Left hindlimb (tissue), 1 donor: ENCODE measurements at regions not wholly inside any gene's neighbourhood (a gene's known extent, or its start where the extent isn't known, plus 50 kb on each side); places are given as distances from the start of the nearest gene placed in this dataset.

Experiments
- DNase-seq: peaks from one replicate; pipeline ENCODE4 v3.0.0-alpha.2; 2018

- DNase-seq = no peak
Measured at GRCh38 chr14:62027958-62028357, 265.7 kb downstream of the SNAPC1 start.

DNA sequence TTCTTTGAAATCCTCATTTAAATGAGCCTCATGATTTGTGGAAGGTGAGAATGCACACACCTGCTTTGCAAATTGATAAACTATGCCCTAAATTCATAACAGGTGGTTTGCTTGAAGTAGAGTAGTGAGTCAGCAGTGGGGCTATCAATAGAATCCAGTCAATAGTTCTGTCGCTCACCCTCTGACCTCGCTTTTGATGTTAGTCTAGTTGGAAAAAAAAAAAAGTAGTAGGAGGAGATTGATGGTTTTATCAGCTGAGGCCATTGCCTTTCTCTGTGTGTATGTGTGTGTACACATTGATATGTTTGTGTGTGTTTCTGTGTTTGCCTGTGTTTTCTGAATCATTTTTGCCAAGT lies 267.3 kb downstream of the SNAPC1 start:
- DNase-seq = no peak

DNA sequence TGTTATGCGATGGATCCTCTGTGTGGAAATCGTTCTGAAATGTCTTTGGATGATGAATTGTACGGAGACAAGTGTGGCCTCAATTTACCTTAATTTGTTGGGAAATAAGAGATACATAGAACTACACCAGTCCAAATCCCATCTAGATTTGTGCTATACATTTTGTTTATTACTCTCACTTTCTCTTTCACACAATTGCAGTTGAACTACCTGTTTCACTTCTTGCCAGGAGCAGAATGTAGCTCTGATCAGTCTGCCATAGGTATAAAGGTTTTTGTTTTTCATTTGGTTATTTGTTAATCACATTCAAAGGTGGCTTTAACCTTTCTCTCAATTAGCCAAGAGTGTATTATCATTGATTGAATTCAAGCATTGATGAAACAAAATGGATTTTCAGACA lies 268.2 kb downstream of the SNAPC1 start:
- no peak for DNase-seq

- DNase-seq = no peak
Measured at GRCh38 chr14:62031504-62031903, 269.3 kb downstream of the SNAPC1 start.

DNA sequence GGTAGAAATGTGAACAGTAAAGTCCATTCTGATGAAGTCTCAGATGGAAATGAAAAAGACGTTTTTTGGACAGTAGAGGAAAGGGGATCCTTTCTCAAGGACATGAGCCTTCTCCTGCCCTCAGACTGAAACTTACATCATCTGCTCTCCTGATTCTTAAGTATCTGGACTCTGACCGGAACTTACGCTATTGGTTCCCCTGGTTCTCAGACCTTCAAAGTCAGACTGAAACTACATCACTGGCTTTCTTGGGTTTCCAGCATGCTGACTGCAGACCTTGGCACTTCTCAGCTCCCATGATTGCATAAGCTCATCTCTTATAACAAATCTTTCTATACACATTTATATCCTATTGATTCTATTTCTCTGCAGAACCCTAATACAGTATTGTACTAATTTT lies 291.0 kb downstream of the SNAPC1 start:
- DNase-seq = no peak

GRCh38 chr14:62056789-62057188 lies 294.6 kb downstream of the SNAPC1 start:
- no peak for DNase-seq

DNA sequence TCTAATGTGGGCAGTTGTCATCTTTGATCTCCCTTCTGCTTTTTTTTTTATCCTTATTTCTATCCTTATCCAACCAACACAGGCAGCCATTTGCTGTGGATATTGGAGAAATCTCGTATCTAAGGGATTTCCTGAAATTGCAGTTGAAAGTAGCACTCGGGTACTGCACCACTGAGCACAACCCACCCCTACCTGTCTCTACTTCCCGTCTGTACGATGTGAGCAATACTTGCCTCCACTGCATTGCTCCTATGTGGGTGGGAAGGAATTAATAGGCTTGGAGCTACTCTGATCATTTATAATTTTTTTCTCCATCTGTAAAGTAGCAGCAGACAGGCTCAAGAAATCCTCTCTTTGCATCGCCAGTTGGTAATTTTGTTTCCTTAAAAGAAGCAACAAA lies 300.4 kb downstream of the SNAPC1 start:
- DNase-seq = no peak

- no peak for DNase-seq
Measured at GRCh38 chr14:62064751-62065323, 302.6 kb downstream of the SNAPC1 start.

GRCh38 chr14:62066304-62066703 lies 304.1 kb downstream of the SNAPC1 start:
- no peak for DNase-seq

DNA sequence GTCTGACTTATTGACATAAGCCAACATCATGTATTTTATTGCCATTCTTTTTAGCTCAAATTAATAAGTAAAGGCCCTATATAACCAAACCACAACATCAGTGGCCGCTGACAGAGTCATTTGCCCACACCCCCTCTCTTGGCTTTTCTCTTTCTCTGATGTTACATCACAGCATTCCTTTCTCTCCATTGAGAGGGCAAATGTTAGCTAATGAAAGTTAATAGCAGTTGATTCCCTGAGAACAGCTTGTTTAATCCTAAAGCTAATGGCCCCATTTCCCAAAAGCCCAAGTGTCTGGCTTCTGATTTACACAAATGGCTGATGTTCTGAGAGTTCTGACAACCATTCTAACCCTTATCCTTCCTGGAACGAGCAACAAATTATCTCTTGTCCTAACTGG lies 308.8 kb downstream of the SNAPC1 start:
- DNase-seq = no peak

DNA sequence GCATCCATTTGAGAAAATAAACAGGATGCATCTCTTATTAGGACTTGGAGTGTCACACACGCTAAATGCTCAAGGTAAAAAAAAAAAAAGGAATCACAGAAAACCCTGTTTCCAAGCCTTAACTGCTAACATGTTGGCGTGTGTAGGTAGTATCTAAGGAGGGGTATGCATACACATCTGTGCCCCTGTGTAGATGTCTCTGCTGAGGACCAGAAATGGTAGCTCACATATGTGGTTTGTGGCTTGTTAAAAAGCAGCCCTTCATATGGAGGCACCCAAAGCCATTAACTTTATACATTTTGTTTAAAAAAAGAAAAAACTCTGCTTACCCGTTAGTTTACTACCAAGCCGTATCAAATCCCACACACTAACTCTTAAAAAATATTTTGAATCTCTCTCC lies 314.1 kb downstream of the SNAPC1 start:
- no peak for DNase-seq

- no peak for DNase-seq
Measured at GRCh38 chr14:62076825-62077605, 314.8 kb downstream of the SNAPC1 start.

DNA sequence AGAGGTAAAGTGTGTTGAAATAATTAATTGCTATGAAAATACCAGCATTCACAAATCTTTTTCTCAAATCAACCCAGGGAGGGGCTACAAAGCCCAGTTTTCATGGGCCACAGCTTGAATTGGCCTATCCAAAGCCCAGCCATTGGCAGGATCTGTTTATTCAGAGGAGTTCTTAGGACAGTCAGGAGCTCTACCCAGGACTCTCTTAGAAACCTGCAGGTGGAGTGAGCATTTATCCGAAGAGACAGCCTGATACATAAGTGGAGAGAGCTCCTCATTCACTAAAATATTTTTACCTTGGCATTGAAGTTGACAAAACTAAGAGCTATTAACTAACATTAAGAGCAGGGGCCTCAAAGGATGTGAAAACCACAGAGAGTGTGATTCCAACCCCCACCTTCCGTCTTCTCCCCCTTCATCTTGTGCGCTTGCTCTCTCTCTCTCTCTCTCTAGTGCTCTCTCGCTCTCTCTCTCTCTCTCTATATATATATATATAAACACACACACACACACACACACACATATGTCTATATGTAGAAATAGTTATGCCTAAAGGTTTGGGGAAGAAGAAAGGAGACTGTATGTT lies 315.5 kb downstream of the SNAPC1 start:
- no peak for DNase-seq

GRCh38 chr14:62079038-62079437 lies 316.8 kb downstream of the SNAPC1 start:
- DNase-seq = no peak

GRCh38 chr14:62081012-62081612 lies 318.9 kb downstream of the SNAPC1 start:
- DNase-seq = no peak

- no peak for DNase-seq
Measured at GRCh38 chr14:62081951-62082350, 319.7 kb downstream of the SNAPC1 start.

GRCh38 chr14:62082779-62083178 lies 320.6 kb downstream of the SNAPC1 start:
- no peak for DNase-seq

GRCh38 chr14:62084020-62084419 lies 321.8 kb downstream of the SNAPC1 start:
- DNase-seq = no peak

GRCh38 chr14:62087191-62087590 lies 325.0 kb downstream of the SNAPC1 start:
- DNase-seq = no peak

DNA sequence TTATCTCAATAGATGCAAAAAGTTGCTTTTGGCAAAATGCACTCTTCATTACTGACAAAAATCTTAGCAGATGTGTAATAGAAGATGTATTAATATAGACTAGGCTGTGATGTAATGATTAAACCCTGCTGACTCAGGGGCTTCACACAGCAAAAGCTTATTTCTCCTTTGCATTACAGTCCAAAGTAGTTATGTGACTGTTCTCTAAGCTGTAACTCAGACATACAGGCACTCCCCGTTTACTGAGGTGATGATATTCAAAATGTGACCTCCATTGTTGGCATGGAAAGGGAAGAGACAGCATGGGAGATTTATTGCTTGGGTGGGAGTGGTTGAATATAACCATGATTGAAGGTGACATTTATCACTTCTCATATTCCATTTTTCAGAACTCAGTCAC lies 331.5 kb downstream of the SNAPC1 start:
- DNase-seq = no peak

DNA sequence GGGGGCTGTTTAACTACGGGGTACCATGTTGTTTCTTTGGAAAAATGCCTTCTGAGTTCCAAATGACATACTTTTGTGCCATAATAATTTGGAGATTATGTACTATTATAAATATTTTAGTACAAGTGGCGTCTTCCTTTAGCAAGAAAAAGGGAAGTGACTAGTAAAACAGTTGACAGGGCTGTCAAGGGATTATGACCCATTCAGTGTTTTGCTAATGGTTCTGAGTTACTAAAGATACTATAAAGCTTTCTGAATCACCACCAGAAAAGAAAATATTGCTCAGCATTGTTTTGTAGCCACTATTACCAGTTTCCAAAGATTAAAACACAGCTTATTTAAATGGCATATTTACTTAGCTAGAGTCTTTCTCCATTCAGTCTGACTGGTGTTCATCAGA lies 334.9 kb downstream of the SNAPC1 start:
- DNase-seq = no peak

- no peak for DNase-seq
Measured at GRCh38 chr14:62097824-62098223, 335.6 kb downstream of the SNAPC1 start.

DNA sequence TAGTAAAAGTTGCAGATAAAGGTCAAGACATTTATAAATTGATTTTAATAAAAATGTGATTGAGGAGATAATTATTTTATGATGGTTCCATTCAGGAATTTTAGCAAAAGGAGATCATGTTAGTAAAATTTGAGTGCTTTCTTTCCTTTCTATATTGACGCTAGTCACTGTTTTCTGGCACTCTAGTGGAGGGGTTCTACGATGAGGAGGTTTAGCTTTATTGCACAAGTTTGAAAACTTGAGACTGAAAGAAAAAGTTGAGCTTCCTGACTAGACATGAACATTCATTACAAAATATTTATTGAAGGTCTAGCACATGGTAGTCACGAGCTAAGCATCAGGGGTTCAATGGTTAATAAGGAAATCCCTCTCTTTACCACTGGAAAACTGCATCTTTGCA lies 336.1 kb downstream of the SNAPC1 start:
- DNase-seq = no peak

DNA sequence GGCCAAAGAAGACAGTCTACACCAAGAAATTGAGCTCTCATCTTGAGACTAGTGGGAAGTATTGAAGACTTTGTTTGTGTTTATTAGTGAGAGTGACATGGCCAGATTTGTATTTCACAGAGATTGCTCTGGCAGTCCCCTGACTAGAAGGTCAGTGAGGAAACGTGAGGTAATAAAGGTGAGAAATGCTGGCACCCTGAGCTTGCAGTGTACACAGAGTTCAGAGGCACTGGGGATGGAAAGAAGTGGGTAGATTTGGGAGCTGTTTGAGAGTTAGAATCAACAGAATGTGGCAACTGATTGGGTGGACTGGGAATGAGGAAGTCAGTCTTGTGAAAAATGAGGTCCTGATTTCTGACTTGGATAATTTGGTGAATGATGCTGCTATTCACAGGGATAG lies 336.9 kb downstream of the SNAPC1 start:
- no peak for DNase-seq
